HG02623 (cell line): ENCODE measurements at regions not wholly inside any gene's neighbourhood (a gene's known extent, or its start where the extent isn't known, plus 50 kb on each side); places are given as distances from the start of the nearest gene placed in this dataset.

Experiments used
- ATAC-seq: cut with Tn5 transposase; IDR thresholded peaks from one replicate; pipeline ENCODE4 v1.9.1; 2021; ENCODE audit warnings: moderate library complexity; ENCODE audit not compliant: unreplicated experiment

DNA sequence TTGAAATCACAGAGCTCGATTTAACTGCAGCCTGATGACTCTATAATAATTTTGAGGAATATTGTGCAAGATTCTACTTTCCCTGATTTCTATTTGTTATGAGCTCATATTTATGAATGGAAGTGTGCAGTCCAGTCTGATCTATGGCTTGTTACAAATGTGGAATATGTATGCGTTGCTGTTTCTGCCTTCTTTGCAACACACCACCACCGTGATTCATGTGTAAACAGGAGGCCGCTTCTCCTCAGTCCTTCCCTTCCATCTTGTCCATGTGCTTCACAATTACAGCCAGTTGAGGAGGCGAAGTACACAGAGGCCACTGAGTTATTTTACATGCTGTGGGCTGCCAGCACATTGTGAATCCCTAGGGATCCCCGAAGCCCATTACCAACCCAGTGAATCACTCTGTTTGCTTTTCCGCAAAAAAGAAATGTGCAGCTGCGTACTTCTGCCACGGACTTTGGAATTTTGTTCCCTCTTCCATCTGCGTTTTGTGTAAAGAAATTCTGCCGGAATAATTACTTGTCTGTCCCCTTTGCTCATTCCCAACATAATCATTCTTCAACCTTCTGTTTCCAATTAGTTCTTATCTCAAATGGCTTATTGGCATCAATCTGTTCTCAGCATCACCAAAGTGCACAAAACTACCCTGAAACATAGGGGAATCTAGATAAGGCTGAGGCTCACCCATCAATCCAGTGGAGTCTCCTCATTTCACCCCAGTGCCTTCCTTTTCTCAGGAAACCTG is 551.6 kb upstream of the CITED2 start:
- ATAC-seq: no peak

DNA sequence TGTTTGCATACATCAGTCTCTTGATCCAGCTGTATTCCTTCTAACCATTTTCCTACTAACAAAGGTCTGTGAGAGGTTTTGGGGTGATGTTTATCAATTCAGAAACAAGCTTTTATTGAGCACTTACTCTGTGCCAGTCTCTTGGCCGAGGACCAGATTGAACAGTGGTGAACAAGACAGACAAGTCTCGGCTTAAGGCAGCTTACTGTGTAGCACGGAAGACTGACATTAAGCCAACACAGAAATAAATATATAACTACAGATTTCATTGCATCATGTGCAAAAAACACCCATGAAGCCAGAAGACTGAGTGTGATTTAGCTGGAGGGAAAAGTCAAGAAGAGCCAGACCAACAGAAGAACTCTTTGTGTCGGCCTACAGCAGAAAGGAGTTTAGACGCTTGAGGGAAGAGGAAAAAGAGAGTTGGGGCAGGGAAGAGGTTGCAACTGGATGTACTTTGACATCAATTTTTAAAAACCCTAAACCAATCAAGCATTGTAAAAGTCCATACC is 549.6 kb upstream of the CITED2 start:
- ATAC-seq: no peak

- ATAC-seq: no peak
These were observed 547.8 kb upstream of the CITED2 start for GRCh38 chr6:139922236-139922635.

DNA sequence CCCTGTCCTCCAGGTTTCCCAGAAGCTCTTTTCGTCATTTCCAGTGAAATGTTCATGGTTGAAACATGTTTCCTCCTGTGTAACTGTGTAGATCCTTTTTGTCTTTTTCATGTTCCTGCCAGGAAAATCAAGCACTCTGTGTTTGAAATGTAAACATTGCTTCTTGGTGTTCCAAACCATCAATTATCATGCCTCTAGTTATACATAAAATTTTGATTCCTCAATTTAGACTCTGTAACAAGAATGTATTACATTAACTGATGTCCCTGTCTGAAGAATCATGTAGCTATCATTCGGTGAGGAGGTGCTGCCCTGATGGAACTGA is 546.3 kb upstream of the CITED2 start:
- no peak for ATAC-seq

- ATAC-seq: no peak
These were observed 545.8 kb upstream of the CITED2 start for GRCh38 chr6:139920027-139920775.

GRCh38 chr6:139919107-139920026 is 544.9 kb upstream of the CITED2 start:
- ATAC-seq: no peak

- no peak for ATAC-seq
These were observed 543.6 kb upstream of the CITED2 start for GRCh38 chr6:139917951-139918630.

DNA sequence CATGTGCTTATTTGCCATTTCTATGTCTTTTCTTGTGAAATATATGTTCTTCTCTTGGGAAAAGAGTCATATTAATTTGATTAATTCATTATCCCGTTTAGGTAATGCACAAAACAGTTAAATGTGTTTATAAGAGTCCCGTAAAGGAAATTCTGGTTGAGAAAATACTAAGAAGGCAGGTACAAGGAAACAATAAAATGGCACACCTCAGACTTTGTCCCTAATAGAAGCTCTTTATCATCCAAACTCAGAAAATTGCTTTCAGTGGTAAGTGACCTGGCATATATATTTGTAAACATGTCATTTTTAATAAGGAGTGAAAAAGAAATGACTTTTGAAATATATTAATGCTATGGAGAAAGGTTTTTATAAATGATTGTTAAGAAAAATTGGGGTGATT is 540.5 kb upstream of the CITED2 start:
- ATAC-seq: no peak

DNA sequence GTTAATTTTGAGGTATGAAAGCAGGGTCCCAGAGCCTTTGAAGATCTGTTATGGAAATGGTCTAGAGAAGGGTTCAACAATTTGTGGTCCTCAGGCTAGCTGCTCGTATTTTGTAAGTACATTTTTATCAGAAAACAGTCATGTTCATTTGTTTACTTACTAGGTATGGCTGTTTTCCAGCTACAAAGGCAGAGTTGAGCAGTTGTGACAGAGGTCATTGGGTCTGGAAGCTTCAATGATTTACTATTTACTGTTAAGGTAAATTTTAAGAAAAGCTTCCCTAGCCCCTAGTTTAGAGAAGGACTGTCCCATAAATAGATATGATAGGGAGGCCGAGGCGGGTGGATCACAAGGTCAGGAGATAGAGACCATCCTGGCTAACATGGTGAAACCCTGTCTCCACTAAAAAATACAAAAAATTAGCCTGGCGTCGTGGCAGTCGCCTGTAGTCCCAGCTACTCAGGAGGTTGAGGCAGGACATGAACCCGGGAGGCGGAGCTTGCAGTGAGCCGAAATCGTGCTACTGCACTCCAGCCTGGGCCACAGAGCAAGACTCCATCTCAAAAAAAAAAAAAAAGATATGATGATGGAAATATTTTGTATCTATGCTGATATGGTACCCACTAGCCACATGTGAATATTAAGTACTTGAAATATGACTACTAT is 538.4 kb upstream of the CITED2 start:
- ATAC-seq: no peak

DNA sequence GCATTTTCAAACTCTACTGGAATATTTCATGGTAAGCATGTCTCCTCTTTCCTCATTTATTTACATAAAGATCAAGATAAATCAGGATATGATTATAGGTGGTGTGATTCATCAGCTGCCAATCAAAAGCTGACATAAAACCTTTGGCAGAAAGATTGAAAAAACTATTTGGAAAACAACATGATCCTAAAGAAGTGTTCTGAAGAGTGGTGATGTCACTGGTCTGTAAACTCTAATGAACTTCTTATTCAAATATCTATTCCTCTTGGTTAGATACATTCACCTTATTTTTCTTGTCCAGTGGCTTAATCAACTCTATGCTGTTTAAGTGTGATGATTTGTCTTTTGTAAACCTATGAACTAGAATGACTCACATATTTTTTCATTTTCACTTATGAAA is 535.5 kb upstream of the CITED2 start:
- no peak for ATAC-seq

GRCh38 chr6:139905404-139906052 is 531.1 kb upstream of the CITED2 start:
- ATAC-seq: no peak

- ATAC-seq: no peak
These were observed 530.1 kb upstream of the CITED2 start for GRCh38 chr6:139904568-139904967.

- ATAC-seq: peak; percentile 14
These were observed 529.7 kb upstream of the CITED2 start for GRCh38 chr6:139904158-139904533.

- peak; percentile 97 for ATAC-seq
These were observed 529.1 kb upstream of the CITED2 start for GRCh38 chr6:139903411-139904157.

DNA sequence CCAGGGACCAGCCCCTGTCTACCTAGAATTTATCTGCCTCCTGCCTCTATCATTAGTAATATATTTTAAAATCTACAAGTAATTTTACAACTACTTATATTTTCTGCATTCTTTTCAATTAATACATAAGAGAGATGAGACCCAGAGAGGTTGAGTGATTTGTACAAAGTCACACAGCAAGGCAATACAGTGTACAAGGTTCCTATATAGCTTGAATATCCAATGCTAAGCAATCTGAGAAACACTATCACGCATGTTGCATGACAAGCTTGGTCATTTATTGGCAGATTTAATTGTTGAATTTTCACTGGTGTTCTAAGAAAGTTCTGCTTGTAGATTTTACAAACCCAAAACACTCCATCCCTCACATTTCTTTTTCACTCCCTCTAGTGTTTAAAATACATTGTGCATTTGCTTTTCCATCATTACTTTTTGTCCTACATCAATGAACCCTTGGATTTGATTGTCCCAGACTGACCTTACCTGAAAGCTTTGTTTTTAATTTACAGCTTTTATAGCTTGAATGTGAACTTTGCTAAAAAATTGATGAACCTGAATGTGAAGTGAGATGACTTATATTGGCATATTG is 520.9 kb upstream of the CITED2 start:
- ATAC-seq: no peak

DNA sequence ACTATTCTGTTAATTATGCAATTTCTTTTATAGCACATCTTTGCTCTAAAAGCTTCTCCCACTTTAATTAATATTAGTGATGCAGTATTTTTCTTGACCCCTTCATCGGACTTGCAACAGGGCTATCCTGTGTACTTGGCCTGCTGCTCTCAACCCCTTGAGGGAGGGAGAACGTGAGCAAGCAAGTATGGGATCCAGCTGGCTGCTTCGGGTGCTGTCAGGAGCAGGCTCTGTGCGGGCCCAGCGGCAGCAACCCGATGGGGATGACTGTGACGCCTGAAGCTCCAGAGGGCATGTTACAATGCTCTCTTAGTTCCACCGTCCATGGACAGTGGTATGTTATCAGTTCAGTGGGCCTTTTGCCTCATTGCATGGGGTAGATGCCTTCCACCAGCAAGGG is 519.8 kb upstream of the CITED2 start:
- no peak for ATAC-seq

DNA sequence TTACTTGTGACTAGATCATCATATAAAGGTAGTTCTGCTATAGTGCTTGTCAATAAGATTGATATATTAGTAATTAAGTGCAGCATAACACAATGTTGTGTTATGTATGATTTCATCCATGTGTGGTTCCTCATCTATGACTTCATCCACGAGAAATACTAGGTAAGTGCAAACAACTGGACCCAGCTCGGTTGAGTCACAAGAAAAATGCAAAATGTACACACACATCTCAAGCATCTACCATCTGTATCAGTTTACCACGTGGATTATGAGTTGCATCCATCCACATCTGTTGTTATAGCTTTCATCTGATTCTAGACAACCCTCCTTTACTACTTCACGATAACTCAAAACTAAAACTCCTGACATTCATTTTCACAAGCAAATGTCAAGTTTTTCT is 517.0 kb upstream of the CITED2 start:
- no peak for ATAC-seq

DNA sequence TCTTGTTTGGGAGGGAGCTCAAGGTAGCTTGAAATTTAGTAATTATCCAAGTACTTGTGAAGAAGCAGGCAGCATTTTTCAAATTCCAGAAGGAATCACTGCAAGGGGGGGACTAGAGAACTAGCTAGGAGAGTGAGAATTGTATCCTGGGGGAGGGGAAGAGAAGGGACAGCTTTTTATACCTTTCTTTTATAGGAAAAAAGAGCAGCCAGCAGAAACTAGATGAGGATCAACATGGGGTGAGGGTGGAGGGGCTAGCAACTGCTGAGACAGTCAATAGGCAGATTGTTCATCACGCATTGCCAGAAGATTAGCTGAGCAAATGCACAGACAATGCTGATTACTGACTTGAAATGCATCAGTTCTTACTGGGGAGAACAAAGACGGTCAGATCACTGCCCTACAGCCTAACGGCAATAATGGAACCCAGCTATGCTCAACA is 514.3 kb upstream of the CITED2 start:
- ATAC-seq: no peak

- ATAC-seq: no peak
These were observed 512.8 kb upstream of the CITED2 start for GRCh38 chr6:139887275-139887674.
